Gastroesophageal sphincter (tissue), 2 donors: ENCODE measurements at regions not wholly inside any gene's neighbourhood (a gene's known extent, or its start where the extent isn't known, plus 50 kb on each side); places are given as distances from the start of the nearest gene placed in this dataset.

Source experiments
- EP300 ChIP-seq: sonication (generic); formaldehyde crosslinking; IDR thresholded peaks from one replicate; pipeline ENCODE4 v1.6.1; 2017; ENCODE audit warnings: antibody characterized with exemption, mild to moderate bottlenecking
- POLR2A ChIP-seq, 2 donors: fragments of 450-650 bp; IDR thresholded peaks; one replicate each; pipeline ENCODE4 v1.6.1; 2017; ENCODE audit warnings: antibody characterized with exemption in 2 of 2, mild to moderate bottlenecking in 2 of 2, moderate library complexity in 1 of 2

- TF ChIP-seq POLR2A (IDR thresholded peaks at IDR 0.05) = no peak
- TF ChIP-seq EP300 = no peak
Observed at GRCh38 chr3:66827726-66828125, 170.4 kb upstream of the KBTBD8 start.
